Natural killer cell (primary cell): ENCODE measurements at regions not wholly inside any gene's neighbourhood (a gene's known extent, or its start where the extent isn't known, plus 50 kb on each side); places are given as distances from the start of the nearest gene placed in this dataset.

ENCODE experiments used
- ATAC-seq, 3 donors: fragments of 150-1000 bp in 2 of 3; fragments of 200-7000 bp in 1 of 3; cut with Tn5 transposase; 1 replicate in 1 of 3; 2 replicates in 2 of 3; pipeline ENCODE4 v1.10.0; 2021; ENCODE audit warnings: mild to moderate bottlenecking in 2 of 3, moderate library complexity in 2 of 3
- DNase-seq, 2 donors: peaks; one replicate each; pipeline versions ENCODE4 v3.0.0 to v3.0.0-alpha.2; 2013 to 2021; ENCODE audit warnings: mixed read lengths in 1 of 2
- H3K27ac ChIP-seq: one replicate; pipeline ENCODE4 v1.5.1; 2013; ENCODE audit warnings: mild to moderate bottlenecking, low read length
- H3K27me3 ChIP-seq: one replicate; pipeline ENCODE4 v1.6.1; 2013; ENCODE audit warnings: low read length; ENCODE audit not compliant: control insufficient read depth, insufficient read depth
- H3K36me3 ChIP-seq: one replicate; pipeline ENCODE4 v1.6.1; 2013; ENCODE audit warnings: low read length; ENCODE audit not compliant: control insufficient read depth, insufficient read depth
- H3K4me1 ChIP-seq: one replicate; pipeline ENCODE4 v1.6.1; 2013; ENCODE audit warnings: low read length; ENCODE audit not compliant: control insufficient read depth, insufficient read depth
- H3K4me3 ChIP-seq: one replicate; pipeline ENCODE4 v1.5.1; 2013; ENCODE audit warnings: low read length
- H3K9me3 ChIP-seq: one replicate; pipeline ENCODE4 v1.6.1; 2013; ENCODE audit warnings: low read length; ENCODE audit not compliant: control insufficient read depth, insufficient read depth
- H3K27ac Mint-ChIP-seq, 2 donors: one replicate each; pipeline ENCODE4 v1.8.0; 2022; ENCODE audit warnings: mild to moderate bottlenecking in 2 of 2, mixed read lengths in 2 of 2, moderate library complexity in 1 of 2
- H3K27me3 Mint-ChIP-seq, 2 donors: one replicate each; pipeline ENCODE4 v1.8.0; 2022; ENCODE audit warnings: low read depth in 2 of 2, mixed read lengths in 2 of 2
- H3K36me3 Mint-ChIP-seq: one replicate; pipeline ENCODE4 v1.8.0; 2022; ENCODE audit warnings: mixed read lengths
- H3K4me1 Mint-ChIP-seq, 2 donors: one replicate each; pipeline ENCODE4 v1.8.0; 2022; ENCODE audit warnings: mixed read lengths in 2 of 2
- H3K4me3 Mint-ChIP-seq: one replicate; pipeline ENCODE4 v1.8.0; 2022; ENCODE audit warnings: mild to moderate bottlenecking, moderate library complexity, mixed read lengths
- H3K9me3 Mint-ChIP-seq, 2 donors: one replicate each; pipeline ENCODE4 v1.8.0; 2022; ENCODE audit warnings: mixed read lengths in 2 of 2
- CTCF ChIP-seq: fragments of 200-600 bp; IDR thresholded peaks from one replicate; pipeline ENCODE4 v1.8.0; 2022; ENCODE audit warnings: antibody characterized with exemption
- WGBS: methylation state at CpG from one replicate; pipeline ENCODE4 v1.1.7; 2013; ENCODE audit warnings: missing lambda C conversion rate; ENCODE audit not compliant: insufficient coverage; 5-methylcytosine and 5-hydroxymethylcytosine counted together
- intact Hi-C: fragments of 100-400 bp; cut with micrococcal nuclease; formaldehyde crosslinking; loops from one replicate; pipeline ENCODE4 v1.14.2; 2022

GRCh38 chr2:57693177-57693576 lies 353.4 kb upstream of the VRK2 start:
- ATAC-seq (no peak), DNase-seq (no peak)
- H3K27me3 Mint-ChIP-seq = no peaks in the 10 kb centered on the region
- H3K4me1 Mint-ChIP-seq = no peaks in the 10 kb centered on the region
- H3K9me3 ChIP-seq = no peaks in the 10 kb centered on the region
- TF ChIP-seq CTCF = no peak
- H3K36me3 Mint-ChIP-seq = peaks cover 21% of the 10 kb centered on the region
- H3K27me3 ChIP-seq = no peaks in the 10 kb centered on the region
- peaks cover 3 to 4% of the 10 kb centered on the region in 2 donors for H3K9me3 Mint-ChIP-seq
- no peak overlapping the region for H3K4me3 ChIP-seq
- no peak overlapping the region for H3K4me3 Mint-ChIP-seq
- no peak overlapping the region for H3K27ac ChIP-seq
- H3K36me3 ChIP-seq = no peaks in the 10 kb centered on the region
- intact Hi-C loops = no loop called here
- no peaks in the 10 kb centered on the region for H3K4me1 ChIP-seq
- no peak overlapping the region for H3K27ac Mint-ChIP-seq

- Mint-ChIP-seq H3K9me3 (peaks cover 2% of the 10 kb centered on the region in 2 donors), H3K4me1 (no peaks in the 10 kb centered on the region), H3K27ac (no peak overlapping the region), H3K27me3 (no peaks in the 10 kb centered on the region), H3K4me3 (no peak overlapping the region), H3K36me3 (peaks cover 13% of the 10 kb centered on the region)
- Histone ChIP-seq H3K27me3 (no peaks in the 10 kb centered on the region), H3K9me3 (no peaks in the 10 kb centered on the region), H3K36me3 (no peaks in the 10 kb centered on the region), H3K27ac (no peak overlapping the region), H3K4me1 (no peaks in the 10 kb centered on the region), H3K4me3 (no peak overlapping the region)
- 100% methylated on average over 1 of the region's 2 CpGs for WGBS
- no peak for TF ChIP-seq CTCF
- intact Hi-C loops = no loop called here
- ATAC-seq (no peak), DNase-seq (no peak)
Measured at GRCh38 chr2:57693965-57694364, 352.6 kb upstream of the VRK2 start.

- intact Hi-C loops = no loop called here
- Histone ChIP-seq H3K4me3 (no peak overlapping the region), H3K4me1 (no peaks in the 10 kb centered on the region), H3K36me3 (no peaks in the 10 kb centered on the region), H3K27ac (no peak overlapping the region), H3K27me3 (no peaks in the 10 kb centered on the region), H3K9me3 (no peaks in the 10 kb centered on the region)
- no peak for TF ChIP-seq CTCF
- H3K27ac Mint-ChIP-seq = no peak overlapping the region
- H3K27me3 Mint-ChIP-seq = no peaks in the 10 kb centered on the region
- H3K9me3 Mint-ChIP-seq = peaks cover 0 to 2% of the 10 kb centered on the region in 2 donors
- ATAC-seq (no peak), DNase-seq (no peak)
- no peaks in the 10 kb centered on the region for H3K36me3 Mint-ChIP-seq
- H3K4me3 Mint-ChIP-seq = no peak overlapping the region
- 91% methylated on average over 4 of the region's 4 CpGs for WGBS
- H3K4me1 Mint-ChIP-seq = no peaks in the 10 kb centered on the region
Measured at GRCh38 chr2:57696016-57696415, 350.6 kb upstream of the VRK2 start.

- Histone ChIP-seq H3K4me1 (no peaks in the 10 kb centered on the region), H3K36me3 (no peaks in the 10 kb centered on the region), H3K4me3 (no peak overlapping the region), H3K27me3 (no peaks in the 10 kb centered on the region), H3K9me3 (no peaks in the 10 kb centered on the region), H3K27ac (no peak overlapping the region)
- ATAC-seq (no peak), DNase-seq (no peak)
- TF ChIP-seq CTCF = no peak
- Mint-ChIP-seq H3K4me3 (no peak overlapping the region), H3K27ac (no peak overlapping the region), H3K27me3 (no peaks in the 10 kb centered on the region), H3K9me3 (peaks cover 0 to 2% of the 10 kb centered on the region in 2 donors), H3K36me3 (no peaks in the 10 kb centered on the region), H3K4me1 (no peaks in the 10 kb centered on the region)
- intact Hi-C loops = no loop called here
- WGBS = no CpG with 5 or more reads among the region's 1 CpG
Measured at GRCh38 chr2:57698392-57698791, 348.2 kb upstream of the VRK2 start.
